HCT116 (cell line): ENCODE measurements at regions not wholly inside any gene's neighbourhood (a gene's known extent, or its start where the extent isn't known, plus 50 kb on each side); places are given as distances from the start of the nearest gene placed in this dataset.

ENCODE experiments used
- CTCF ChIP-seq, 3 experiments: fragments of 200-600 bp in 1 of 3; sonication (generic) in 1 of 3; IDR thresholded peaks in 2 of 3; conservative IDR thresholded peaks in 1 of 3; 2 replicates each; pipeline ENCODE4 v1.5.1; 2012 to 2017; ENCODE audit warnings: low read depth in 2 of 3, low read length in 2 of 3, antibody characterized with exemption in 1 of 3, borderline replicate concordance in 1 of 3, control low read depth in 1 of 3, mild to moderate bottlenecking in 1 of 3, mixed read lengths in 1 of 3, mixed run types in 1 of 3, moderate library complexity in 1 of 3; ENCODE audit not compliant: insufficient read depth in 1 of 3
- ELF1 ChIP-seq: IDR thresholded peaks from 2 replicates; pipeline ENCODE4 v1.6.1; 2012; ENCODE audit warnings: low read depth, borderline replicate concordance
- EZH2 ChIP-seq: fragments of 200-600 bp; sonication (generic); IDR thresholded peaks from 2 replicates; pipeline ENCODE4 v1.6.1; 2017; ENCODE audit warnings: antibody characterized with exemption, mixed run types
- JUND ChIP-seq: IDR thresholded peaks from 2 replicates; pipeline ENCODE4 v1.6.1; 2012
- POLR2A ChIP-seq: IDR thresholded peaks from 2 replicates; pipeline ENCODE4 v1.7.0; 2011; ENCODE audit warnings: borderline replicate concordance; ENCODE audit not compliant: insufficient read depth, insufficient read length; ENCODE audit errors: extremely low read depth
- TCF7L2 ChIP-seq: IDR thresholded peaks from 2 replicates; pipeline ENCODE4 v1.7.0; 2011; ENCODE audit warnings: borderline replicate concordance, inconsistent platforms; ENCODE audit not compliant: insufficient read depth, insufficient read length; ENCODE audit errors: extremely low read depth
- YY1 ChIP-seq: IDR thresholded peaks from 2 replicates; pipeline ENCODE4 v1.6.1; 2011; ENCODE audit warnings: low read length, low read depth, moderate library complexity, mild to moderate bottlenecking; ENCODE audit not compliant: insufficient replicate concordance; ENCODE audit errors: extremely low read depth

- TF ChIP-seq POLR2A (no peak), CTCF (IDR thresholded peaks at IDR 0.05 in 2 of 3, conservative IDR thresholded peaks at IDR 0.05 in 1 of 3; ENCODE audit: borderline replicate concordance in 1 of 3, insufficient read depth in 1 of 3, low read depth in 2 of 3, low read length in 2 of 3) (no peak), EZH2 (no peak), TCF7L2 (no peak), YY1 (no peak), ELF1 (no peak), JUND (no peak)
These were observed 977.0 kb downstream of the FSTL5 start for GRCh38 chr4:161186750-161187149.
